NCI-H2081 treated with DMSO at 0.1 percent for 48 hours (cell line): ENCODE measurements at regions not wholly inside any gene's neighbourhood (a gene's known extent, or its start where the extent isn't known, plus 50 kb on each side); places are given as distances from the start of the nearest gene placed in this dataset.

Experiments
- DNase-seq: peaks from one replicate; lab custom pipeline; 2025; lab: John Stamatoyannopoulos, UW

DNA sequence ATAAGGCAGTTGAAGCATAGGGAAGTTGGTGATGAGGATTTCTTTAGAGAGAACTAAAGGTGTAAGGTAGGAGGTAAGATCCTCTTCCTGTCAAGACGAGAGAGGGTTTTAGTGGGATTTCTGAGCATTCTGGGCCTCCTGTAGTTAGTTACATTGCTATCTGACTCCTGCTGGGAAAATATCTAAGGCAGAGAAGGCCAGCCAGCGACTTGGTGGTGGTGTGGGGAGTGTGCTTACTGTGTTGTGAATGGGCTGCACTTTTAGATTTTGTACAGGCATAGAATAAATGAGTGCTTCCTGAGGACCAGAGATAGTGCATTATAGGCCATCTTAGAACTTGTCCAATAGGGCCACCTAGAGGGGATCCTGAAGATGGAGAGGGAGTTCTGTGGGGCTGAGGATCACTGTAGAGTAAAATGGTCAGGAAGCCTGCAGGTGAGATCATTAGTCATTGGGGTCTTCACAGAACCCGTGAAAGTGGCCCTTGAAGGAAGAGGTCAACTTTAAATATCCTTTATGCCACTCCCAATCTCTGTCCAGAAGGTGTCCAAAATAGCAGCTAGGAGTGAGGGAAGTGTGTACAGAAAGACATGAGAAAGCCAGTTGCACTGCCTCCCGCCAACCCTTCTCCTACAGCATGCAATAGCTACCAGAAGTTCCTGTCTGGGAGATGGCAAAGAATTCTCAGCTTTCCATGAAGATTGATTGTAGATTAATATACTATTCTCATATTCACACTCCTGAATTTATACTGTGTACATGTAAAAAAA lies 266.6 kb downstream of the POLR1F start:
- DNase-seq, result no peak

DNA sequence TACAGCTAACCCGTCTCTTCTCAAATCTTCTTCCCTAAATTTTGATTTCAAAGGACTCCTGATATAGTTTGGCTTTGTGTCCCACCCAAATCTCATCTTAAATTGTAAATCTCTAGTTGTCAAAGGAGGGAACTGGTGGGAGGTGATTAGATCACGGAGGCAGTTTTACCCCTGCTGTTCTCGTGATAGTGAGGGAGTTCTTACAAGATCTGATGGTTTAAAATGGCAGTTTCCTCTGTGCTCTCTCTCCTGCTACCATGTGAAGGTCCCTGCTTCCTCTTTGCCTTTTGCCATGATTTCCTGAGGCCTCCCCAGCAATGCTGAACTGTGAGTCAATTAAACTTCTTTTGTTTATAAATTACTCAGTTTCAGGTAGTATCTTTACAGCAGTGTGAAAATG lies 269.3 kb downstream of the POLR1F start:
- DNase-seq, result no peak

DNA sequence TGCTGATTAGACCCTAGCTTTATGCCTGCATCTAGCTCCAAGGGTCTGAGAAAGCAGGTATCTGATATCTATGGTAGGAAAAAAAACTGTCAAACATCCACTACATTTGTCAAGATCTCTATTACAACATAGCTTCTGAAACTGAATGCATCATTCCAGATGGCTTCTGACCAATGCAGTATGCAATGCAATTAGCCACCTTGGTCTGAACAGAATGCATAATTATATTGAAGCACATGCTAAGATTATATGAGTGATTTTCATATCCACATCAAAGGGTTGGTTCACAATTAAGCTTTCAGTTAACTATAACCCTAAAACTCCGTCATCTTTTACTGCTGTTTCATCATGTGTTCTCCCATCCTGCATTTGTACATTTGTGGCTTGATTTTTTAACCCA lies 271.4 kb downstream of the POLR1F start:
- DNase-seq, result no peak

DNA sequence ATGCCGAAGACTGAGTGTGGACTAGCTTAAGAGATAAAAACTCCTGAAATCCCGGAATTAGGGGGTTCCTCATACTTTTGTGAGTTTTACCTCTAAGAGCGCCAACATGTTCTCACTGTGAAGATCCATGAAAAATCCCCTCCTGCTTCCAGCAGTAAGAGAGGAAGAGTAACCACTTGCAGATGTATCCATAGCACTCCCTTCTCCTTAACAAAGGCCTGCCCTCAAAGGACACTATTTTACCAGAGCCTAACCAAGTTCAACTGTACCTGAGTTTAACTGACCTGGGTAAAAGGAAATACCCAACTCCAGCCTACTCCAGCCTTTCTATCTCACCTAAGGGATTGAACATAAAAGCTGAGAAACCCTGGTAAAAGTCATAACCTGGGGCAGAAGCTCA lies 280.9 kb downstream of the POLR1F start:
- no peak for DNase-seq

DNA sequence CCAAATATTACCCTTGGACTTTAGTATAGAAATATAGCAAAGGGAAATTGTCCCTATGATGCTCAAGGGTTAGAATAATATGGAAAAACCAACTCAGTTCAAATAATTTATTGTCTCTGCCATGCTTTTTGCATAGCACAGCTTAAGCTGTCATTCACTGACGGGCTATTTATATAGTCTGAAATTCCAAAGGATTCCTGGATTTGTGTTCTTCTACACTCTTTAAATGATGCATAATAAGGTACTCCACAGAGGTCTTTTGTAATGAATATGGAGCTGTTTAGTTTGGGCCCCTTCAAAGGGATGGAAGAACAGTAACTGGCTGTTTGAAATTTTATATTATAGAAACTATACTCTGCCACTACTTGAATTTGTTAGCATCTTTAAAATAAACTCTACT lies 276.6 kb upstream of the FERD3L start:
- no peak for DNase-seq

DNA sequence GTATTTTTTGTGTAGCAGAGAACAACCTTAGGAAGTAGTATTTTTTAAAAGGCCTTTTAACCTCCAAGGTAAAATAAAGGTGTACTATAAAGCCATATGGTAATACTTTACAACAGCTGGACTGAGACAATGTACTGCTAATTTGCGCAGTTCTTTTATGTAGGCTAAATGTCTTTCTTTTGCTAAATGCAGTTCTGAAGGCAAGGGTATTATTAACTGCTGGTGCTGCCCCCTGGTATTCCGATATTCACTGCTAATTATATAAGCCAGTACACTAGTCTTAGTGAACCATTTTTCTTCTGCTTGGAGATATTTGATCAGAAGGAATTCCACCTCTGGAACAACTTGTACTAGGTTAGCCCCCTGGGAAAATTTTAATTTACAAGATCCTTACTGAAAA lies 272.0 kb upstream of the FERD3L start:
- DNase-seq, result no peak

DNA sequence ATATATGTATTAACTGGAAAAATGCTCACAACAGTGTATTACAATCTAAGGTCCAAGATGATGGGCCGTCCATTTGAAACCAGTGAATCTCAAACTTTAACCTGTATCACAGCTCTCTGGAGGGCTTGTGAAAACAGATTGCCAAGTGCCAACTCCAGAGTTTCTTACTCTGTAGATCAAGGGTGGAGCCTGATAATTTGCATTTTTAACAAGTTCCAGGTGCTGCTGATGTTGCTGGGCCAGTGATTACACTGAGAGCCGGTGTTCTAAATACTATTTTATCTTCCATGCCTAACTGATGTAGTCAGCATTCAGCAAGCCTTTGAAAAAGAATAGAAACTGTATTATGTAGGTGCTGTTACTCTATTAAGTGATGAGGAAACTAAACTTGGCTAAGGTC lies 269.9 kb upstream of the FERD3L start:
- DNase-seq, result no peak

DNA sequence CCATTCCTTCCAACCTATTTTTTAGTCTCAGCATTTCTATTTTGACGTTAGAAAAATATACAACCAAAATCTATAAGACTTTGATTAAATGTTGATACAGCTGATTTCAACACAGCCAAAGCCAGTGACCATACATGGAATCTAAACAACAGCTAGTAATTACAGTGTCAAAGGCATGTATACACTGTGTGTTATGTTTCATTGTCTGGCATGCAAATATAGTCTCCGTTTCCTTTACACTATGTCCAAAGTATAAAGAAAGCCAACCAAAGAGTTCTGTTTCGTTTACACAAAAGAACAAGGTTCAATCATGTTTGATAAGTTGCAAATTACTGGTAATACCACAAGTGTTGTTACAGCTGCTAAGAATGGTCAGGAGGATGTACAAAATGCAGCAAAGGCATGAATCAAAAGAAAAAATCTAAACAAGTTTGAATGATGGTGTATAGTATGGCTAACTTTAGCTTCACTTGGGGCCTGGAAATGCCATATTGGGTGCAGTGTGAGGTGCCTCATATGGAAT lies 268.3 kb upstream of the FERD3L start:
- peak; percentile 76 for DNase-seq

DNA sequence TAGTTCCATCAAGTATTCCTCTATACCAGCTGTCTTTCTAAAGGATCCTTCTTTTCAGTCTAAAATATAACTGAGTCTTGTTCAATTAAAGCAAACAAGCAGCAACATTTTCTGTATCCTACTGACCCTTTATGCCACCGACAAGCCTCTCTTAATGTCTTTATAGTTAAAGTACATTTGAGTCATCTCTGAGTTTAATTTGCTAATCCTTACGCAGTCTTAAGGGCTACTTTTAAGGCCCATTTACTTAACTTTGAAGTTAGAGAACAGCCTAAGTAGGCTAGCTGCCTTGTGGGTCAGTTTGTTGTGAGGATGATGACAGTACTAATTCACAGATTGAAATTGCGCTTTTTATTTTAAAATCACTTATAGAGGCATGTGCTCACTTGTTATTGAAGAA lies 265.5 kb upstream of the FERD3L start:
- DNase-seq, result no peak

DNA sequence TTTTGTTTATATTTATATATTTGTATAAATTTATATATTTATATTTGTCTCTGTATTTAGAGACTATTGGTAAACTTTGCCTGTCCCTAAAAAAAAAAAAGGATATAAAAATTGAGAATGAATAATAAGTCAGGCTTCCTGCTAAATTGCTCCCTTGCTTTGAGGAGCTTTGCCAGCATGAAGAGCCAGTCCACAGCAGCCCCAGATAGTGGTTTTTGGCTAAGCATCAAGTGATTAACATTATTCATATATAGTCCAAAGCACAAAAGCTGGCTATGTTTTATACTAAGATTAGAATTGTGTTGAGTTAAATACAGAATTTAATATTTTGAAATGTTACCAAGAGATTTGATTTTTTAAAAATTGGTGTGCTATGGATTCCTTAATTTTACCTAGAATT lies 264.9 kb upstream of the FERD3L start:
- DNase-seq, result no peak

DNA sequence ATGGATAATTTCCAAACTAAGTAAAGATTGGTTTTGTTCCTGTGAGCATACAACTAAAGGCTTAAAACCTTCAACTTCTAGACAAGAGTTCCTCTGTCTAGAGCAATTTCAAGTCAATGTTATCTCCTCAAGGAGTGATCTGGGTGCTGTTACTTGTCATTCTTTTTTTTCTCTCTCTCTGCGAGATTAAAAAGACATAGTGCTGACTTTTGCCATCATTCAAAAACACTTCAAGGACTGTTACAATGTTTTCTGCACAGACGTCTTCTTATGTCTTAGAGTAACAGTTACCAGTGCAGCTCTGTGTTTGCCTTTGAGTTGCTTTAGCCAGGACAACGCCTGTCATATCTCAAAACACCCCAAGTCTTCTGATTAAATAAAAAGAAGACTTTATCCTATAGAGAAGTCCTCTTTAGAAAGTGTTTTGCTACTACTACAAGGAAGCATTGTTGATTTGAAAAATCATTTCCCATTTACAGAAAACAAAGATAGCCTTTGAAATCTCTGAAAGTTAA lies 263.5 kb upstream of the FERD3L start:
- no peak for DNase-seq

DNA sequence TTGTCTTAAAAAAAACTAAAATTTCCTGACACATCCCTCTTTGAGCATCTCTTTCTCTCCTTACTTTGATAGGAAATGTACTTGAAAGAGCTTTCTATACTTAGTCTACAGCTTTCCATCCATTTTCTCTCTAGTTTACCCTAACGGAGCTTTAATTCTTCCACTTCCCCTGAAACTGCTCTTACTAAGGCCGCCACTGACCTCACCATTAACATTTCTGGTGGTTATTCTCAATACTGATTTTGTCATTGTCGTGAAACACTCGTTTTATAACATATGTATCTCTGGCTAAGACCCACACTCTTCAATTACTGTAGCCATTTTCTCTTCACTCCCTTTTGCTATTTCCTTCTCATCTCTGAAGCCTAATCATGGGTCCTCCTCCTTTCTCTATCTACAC lies 262.0 kb upstream of the FERD3L start:
- no peak for DNase-seq

DNA sequence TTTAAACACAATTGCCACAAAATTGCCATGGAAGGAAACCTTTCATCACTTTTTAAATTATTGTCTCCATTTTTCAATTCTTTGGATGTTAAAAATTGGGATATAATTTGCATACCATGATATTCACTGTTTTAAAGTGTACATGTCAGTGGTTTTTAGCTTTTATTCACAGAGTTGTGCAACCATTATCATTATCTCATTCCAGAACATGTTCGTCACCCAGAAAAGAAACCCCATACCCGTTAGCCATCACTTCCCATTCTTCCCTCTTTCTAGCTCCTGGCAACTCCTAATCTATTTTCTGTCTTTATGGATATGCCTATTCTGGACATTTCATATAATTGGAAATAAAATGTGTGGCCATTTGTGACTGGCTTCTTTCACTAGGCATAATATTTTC lies 260.3 kb upstream of the FERD3L start:
- no peak for DNase-seq

DNA sequence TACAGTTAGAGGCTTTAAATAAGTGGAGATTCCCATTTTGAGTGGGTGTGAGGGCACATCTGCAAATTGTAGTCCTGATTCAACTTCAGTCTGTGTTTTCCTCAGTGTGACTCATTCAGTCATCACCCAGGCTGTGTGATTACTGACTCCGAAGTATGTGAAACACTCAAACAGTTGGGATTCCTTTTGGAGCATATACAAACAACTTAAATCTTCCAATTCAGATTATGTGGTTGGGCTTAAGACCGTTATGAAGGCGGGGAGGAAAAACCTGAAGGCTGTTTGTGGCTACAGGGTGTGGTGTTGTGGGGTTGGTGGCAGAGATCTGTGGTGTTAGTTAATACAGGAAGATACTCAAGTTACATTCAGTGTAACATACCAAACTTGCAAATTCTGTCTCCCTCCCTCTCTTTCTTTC lies 259.7 kb upstream of the FERD3L start:
- no peak for DNase-seq

DNA sequence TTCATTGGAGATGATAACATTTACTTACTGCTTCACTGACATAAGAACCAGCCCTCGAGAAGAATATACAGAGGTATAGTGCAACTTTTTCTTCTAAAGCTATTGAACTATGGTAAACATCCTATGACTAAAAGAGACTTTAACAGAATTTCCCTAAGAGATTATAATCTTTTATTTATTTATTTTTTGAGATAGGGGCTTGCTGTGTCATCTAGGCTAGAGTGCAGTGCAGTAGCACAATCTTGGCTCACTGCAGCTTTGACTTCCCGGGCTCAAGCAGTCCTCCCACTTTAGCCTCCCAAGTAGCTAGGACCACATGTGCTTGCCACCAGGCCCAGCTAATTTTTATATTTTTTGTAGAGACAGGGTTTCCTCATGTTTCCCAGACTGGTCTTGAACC lies 258.5 kb upstream of the FERD3L start:
- no peak for DNase-seq

DNA sequence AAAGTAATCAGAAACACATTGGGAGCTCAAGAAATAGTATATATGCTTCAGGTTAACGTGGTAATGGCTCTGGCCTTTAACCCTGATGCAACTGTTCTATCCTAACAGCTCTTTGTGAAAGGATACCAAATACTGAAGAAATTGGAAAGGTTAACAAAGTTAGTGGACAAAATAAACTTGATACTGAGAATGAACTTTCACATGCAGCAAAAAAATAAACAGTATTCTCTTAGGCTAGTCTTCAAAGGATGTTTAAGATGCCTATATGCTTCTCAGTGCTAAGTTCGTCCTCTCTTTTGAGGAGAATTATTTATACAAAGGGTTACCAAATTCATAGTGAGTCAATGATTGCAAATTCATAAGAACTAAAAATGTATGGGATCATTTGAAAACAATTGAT lies 256.2 kb upstream of the FERD3L start:
- DNase-seq, result no peak

DNA sequence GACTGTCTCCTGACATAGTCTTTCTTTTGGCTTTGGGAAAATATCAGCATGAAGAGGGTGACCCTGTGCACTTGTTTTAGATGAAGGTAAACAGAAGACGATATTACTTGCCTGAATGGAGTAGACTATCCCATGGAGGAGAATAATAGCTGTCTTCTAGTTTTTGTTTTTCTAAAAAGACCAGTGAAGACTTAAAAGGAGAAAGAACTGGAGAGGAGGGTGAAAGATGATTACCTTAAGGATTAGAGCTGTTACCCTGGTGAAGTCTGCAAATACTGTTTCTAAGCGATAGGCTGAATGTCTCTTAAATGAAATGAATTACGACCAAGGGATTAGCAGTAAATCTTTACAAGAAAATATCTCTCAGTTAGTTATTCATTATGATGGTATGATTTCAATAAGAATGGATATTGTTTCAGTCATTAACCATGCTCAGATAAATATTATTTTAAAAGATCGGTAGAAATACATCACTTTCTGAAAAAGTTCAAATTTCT lies 255.6 kb upstream of the FERD3L start:
- DNase-seq, result no peak

DNA sequence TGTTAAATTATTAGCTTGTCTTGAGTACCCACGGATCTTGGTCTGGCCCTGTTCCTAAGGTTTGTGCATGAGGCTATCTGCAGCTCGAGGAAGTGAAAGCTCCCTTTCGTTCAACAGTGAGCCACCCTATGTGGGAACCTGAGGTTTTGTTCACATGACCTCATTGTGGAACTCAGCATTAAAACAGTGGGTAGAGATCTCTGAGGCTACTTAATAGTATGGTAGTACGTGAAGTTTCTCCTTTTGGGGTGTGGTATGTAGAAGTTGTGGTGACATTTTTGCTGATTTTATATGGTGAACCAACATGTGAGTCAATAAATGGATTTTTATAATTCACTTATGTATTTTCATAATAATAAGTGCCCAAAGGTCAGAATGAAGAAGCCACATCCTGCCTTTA lies 252.7 kb upstream of the FERD3L start:
- DNase-seq, result no peak

DNA sequence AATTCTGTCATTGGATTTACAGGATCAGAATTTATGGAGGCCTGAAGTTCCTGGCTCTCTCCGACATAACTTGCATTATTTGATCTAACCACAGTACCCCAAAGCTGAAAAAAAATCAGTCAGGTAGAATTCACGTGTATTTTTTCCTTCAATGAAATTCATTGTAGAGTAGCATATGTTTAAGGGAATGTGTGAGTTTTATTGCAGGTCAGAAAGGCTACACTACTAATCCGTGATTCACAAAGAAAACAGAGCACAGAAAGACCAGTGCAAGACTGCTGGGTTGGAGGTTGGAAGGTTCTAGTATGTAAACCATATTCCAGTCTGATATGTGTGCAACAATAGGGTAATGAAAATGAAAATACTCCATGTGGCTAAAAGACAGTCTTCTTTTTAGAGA lies 247.0 kb upstream of the FERD3L start:
- DNase-seq, result no peak

DNA sequence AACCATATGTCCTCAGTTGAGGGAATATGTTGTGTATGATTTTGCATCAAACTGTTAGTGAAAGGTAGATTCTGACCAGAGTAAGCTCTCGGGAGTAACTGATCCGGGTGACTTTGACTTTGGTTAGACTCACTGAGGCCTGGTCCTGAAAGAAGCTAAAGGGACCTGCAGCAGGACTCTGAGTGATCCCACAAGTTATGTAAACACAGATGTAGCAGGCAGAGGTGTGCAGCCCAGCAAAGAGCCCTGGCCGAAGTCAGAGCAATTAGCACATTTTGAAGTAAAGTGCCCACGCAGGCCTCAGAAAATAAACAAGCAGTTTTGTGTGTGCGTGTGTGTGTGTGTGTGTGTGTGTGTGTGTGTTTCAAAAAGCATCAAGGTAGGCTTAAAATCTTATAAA lies 245.6 kb upstream of the FERD3L start:
- no peak for DNase-seq

DNA sequence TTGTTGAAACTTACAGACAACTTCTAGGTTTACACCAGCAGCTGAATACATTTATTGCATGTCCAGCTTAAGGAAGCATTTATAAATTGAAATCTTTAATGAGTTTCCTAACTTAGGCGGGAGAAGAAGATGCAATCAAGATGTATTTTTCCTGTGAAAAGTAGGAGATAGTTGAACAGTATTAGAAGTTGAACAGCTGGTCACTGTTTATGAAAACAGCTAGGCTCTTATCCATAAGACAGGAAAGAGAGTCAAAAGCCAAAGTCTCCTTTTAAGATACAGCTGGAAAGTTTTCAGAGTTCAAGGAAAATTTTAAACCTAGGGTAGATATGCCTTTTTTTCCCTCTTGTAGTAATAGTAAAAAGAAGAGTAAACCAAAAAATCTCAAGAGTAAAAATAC lies 236.1 kb upstream of the FERD3L start:
- DNase-seq, result no peak

DNA sequence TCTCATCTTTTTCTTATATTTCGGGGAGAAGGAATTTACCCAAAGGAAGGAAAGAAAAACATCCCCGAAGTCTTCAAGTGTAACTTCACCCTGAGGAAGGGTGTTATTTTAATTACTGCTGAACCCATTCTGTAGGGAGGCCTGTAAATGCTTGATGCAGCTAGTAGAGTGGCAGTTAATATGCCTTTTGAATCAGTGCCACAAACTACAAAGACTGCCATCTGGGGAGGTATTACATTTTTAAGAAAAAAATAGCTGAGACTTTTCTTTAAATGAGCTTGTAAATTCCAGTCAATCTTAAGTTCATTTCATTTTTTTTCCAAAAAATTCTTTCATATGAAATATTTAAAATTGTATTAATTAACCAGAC lies 233.1 kb upstream of the FERD3L start:
- peak; percentile 24 for DNase-seq

DNA sequence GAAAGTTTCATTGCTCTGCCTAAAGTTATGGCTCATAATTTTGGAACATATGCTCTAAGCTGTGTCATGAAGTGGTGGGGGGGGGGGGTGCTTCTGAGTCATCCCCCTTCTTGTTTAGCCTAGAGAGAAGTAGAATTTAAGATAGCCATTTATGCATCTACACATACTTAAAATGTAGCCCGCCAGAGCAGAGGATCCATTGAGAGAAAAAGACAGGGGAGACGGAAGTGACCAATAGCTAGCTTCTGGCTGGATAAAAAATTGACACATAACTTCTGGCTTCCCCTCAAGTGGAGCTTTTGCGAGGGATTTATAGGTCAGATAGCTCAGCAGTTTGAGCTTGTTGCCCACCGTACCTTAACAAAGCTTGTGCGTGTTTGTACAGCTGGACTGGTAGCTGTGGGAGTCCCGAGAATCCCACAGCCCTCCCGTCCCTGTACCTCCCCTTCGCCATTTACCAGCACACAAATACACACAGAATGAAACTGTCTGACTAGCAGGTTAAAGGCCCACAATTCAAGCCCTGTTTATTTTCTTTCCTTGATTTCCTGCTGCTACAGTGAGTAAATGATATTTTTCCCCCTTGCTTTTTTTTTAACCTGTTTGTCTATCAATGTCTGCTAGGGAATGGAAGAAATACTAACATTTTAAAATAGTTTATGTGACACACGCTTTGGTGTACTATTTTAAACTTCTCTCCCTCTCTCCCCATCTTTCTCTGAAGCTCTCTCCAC lies 232.6 kb upstream of the FERD3L start:
- peak; percentile 81 for DNase-seq
